Endothelial cell of hepatic sinusoid (primary cell): ENCODE measurements at regions not wholly inside any gene's neighbourhood (a gene's known extent, or its start where the extent isn't known, plus 50 kb on each side); places are given as distances from the start of the nearest gene placed in this dataset.
"Not testable (repeated sequence)": the region's sequence is repeated elsewhere in the genome, so short reads cannot be mapped to it uniquely, and the experiment has no call there.

Experiments
- in situ Hi-C: cut with HindIII; loops from 2 replicates; pipeline ENCODE4 v1.10.0; 2017; ENCODE audit warnings: low sequenced_read_pairs

- in situ Hi-C loops: no loop called here
These were observed 137.9 kb downstream of the CDH26 start for GRCh38 chr20:60096166-60096565.

DNA sequence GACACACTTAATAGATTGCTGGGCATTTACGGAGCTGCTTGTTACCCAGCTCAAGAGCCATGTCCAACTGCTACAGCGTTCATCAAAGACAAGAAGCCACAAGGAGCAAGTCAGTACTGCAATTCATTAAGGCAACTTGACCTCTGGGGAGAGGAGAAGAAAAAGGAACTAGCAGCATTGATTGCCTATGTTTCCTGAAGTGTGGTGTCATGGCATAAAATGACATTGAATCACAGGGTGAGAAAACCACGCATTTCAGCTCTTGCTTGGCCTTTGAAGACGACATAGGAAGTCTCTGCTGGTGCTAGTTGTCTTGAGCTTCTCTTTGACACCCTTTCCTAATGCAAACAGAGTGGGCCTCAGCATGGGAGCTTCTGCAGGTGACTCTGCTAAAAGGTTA is 139.1 kb downstream of the CDH26 start:
- in situ Hi-C loops: no loop called here

- in situ Hi-C loops: no loop called here
These were observed 142.6 kb downstream of the CDH26 start for GRCh38 chr20:60100780-60101179.

DNA sequence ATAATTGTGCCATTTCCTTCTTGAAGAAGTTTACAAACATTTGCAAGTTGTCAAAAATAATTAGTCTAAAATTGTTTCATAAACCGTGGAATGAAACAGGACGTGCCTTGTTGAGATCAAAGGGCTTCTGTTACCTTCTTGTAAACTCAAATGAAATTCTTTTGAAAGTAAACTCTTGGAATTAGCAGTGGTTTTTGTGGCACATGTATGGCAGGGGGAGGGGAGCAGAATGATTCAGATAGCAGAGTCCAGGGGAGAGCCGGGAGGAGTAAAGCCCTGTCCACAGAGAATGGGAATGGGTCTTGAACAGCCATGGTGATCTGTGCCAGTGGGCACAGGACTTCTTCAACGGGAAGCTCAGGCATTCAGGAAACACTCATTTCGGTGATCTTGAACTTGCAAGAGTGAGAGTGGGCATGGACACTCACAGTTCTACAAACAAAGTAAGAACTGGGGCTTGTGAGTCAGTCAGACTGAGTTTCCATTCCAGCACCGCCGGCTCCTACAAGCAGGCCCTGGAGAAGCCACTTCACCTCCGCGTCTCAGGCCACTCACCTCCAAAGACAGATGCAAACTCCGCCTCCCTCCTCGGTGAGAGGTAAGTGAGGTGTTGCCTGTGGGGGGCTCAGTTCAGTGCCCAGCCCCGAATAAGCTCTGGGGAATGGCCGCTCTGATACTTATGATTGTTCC is 143.1 kb downstream of the CDH26 start:
- in situ Hi-C loops: no loop called here

DNA sequence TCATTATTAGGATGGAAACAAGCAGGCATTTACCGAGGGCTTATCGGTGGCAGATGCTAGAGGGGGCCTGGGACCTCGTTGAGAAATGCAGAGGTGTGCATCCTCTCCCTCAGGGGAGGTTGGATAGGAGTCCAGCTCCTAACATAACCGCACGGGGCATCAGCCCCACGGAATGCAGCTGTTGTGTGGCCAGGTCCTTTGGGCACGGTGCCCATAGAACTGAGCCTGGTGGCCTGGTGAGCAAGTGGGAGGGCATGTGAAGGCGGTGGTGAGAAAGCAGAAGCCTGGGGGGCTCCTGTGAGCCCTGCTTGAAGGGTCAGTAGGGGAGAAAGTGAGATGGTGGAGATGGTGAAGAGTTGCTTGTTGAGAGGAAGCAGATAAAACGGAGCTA is 143.7 kb downstream of the CDH26 start:
- in situ Hi-C loops: no loop called here

- in situ Hi-C loops: no loop called here
These were observed 144.5 kb downstream of the CDH26 start for GRCh38 chr20:60102665-60103210.

- in situ Hi-C loops: no loop called here
These were observed 147.0 kb downstream of the CDH26 start for GRCh38 chr20:60104993-60105803.

GRCh38 chr20:60106186-60106585 is 148.0 kb downstream of the CDH26 start:
- in situ Hi-C loops: not testable (repeated sequence)

- in situ Hi-C loops: no loop called here
These were observed 149.6 kb downstream of the CDH26 start for GRCh38 chr20:60107621-60108390.

DNA sequence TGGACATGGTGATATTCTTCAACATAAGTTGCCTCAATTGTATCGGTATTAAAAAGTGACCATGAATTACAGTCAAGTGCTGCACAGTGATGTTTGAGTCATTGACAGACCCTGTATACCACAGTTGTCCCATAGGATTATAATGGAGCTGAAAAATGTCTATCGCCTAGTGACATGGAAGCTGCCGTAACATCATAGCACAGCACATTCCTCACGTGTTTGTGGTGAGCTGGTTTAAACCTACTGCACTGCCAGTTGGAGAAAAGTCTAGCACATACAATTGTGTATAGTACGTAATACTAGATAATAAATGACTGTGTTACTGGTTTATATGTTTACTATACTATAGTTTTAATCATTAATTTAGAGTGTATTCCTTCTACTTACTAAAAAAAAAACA is 150.2 kb downstream of the CDH26 start:
- in situ Hi-C loops: no loop called here

GRCh38 chr20:60113024-60113724 is 155.0 kb downstream of the CDH26 start:
- in situ Hi-C loops: no loop called here

DNA sequence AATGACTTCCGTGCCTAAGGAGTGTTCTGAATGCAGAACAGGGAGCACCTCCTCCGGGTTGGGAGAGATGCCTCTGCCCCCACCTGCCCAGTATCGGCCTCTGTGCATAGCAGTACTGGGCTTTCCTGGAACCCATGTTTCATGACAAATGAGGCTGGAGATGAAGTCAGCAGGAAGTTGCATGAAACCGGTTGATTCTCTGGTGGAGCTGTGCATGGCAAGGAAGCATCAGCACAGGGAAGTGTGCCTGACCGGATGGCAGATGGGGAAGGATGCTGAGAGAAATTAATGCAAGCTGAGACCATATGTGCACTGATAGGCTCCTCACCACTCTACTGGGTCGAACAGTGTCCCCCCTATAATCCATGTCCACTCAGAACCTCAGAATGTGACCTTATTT is 155.5 kb downstream of the CDH26 start:
- in situ Hi-C loops: no loop called here

- in situ Hi-C loops: no loop called here
These were observed 157.2 kb downstream of the CDH26 start for GRCh38 chr20:60115451-60115850.

- in situ Hi-C loops: no loop called here
These were observed 158.1 kb downstream of the CDH26 start for GRCh38 chr20:60116128-60116909.

DNA sequence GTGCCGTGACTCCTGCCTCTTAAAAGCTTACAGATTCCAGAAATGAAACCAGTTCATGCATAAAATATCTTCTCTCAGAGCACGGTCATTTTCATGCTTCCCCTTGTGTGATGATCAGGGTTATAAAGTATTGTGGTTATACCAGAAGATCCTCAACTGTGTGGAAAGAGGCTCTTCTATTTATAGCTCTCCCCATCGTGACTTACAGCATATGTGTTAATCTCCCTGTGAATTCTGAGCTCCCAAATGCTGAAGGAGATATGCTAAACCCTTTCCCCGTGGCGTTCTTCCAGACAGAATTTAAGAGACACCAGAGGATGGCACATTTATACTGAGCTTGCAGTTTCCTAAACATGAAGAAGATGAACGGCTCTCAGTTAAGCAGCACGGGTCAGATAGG is 158.8 kb downstream of the CDH26 start:
- in situ Hi-C loops: no loop called here

DNA sequence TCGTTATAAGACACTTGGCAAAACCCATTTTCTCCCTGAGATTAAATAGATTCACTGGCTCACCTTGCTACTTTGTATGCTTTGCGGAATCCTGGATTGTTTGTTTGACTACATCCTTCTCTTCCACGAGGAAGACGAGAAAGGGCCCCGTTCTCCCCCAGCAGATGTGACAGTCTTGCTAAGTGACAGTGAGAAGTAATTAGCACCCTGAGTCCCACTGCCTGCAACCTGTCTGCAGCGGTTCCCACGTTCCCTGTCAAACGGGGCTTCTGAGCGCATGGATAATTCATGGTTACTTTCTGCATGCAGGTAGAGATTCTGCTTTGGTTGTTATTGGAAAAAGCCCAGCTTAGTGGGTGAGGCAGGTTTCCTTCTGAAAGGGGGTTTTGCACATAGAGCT is 163.7 kb downstream of the CDH26 start:
- in situ Hi-C loops: no loop called here

GRCh38 chr20:60122671-60123070 is 164.4 kb downstream of the CDH26 start:
- in situ Hi-C loops: no loop called here

- in situ Hi-C loops: no loop called here
These were observed 164.9 kb downstream of the CDH26 start for GRCh38 chr20:60123096-60123495.

DNA sequence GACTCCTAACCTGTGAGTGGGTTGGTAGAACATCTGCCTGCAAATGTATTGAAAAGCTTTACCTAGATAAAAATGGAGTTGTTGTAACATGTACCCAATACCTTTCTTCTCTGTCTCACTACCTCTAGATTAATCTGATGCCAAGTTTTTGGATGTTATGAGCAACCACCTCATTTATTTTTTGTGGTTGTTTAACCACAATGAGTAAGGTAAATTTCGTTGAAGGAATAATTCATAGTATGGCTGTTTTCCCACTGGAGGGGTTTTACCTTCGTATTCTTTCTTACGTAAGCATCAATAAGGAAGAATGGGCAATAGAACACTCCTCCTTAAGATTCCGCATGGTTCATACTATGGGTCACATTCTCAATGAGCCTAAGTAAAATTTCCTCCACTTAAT is 165.4 kb downstream of the CDH26 start:
- in situ Hi-C loops: no loop called here

GRCh38 chr20:60124776-60125381 is 166.7 kb downstream of the CDH26 start:
- in situ Hi-C loops: no loop called here
